SK-N-MC (cell line): ENCODE measurements at regions not wholly inside any gene's neighbourhood (a gene's known extent, or its start where the extent isn't known, plus 50 kb on each side); places are given as distances from the start of the nearest gene placed in this dataset.

Source experiments
- DNase-seq: peaks from one replicate; pipeline ENCODE4 v3.0.0-alpha.2; 2011; ENCODE audit warnings: low read depth, low spot score
- H3K27ac ChIP-seq: fragments of 200-600 bp; sonication (generic); 2 replicates; pipeline ENCODE4 v1.5.1; 2016; ENCODE audit warnings: mixed run types
- H3K36me3 ChIP-seq: fragments of 200-600 bp; sonication (generic); 2 replicates; pipeline ENCODE4 v1.6.1; 2017; ENCODE audit warnings: antibody characterized with exemption, low read length, mixed read lengths; ENCODE audit not compliant: insufficient read depth
- H3K4me3 ChIP-seq: fragments of 200-600 bp; sonication (generic); 2 replicates; pipeline ENCODE4 v1.5.1; 2016
- H3K9ac ChIP-seq: fragments of 200-600 bp; sonication (generic); 2 replicates; pipeline ENCODE4 v1.8.0; 2017; ENCODE audit warnings: mixed run types, mixed read lengths; ENCODE audit not compliant: insufficient read length
- H3K9me3 ChIP-seq: fragments of 200-600 bp; sonication (generic); 2 replicates; pipeline ENCODE4 v1.6.1; 2017; ENCODE audit warnings: low read depth, mild to moderate bottlenecking, antibody characterized with exemption, low read length, moderate library complexity, mixed read lengths
- EZH2 ChIP-seq: fragments of 200-600 bp; sonication (generic); IDR thresholded peaks from one replicate; pipeline ENCODE4 v1.6.1; 2017; ENCODE audit warnings: antibody characterized with exemption
- FOXP2 ChIP-seq: optimal IDR thresholded peaks from 2 replicates; pipeline ENCODE3; 2011; ENCODE audit warnings: mild to moderate bottlenecking, moderate library complexity; ENCODE audit not compliant: insufficient read depth; ENCODE audit errors: extremely low read length, control extremely low read depth
- POLR2AphosphoS5 ChIP-seq: IDR thresholded peaks from 2 replicates; pipeline ENCODE4 v1.6.1; 2012; ENCODE audit warnings: mild to moderate bottlenecking, low read depth, low read length, borderline replicate concordance

- DNase-seq, result no peak
- Histone ChIP-seq H3K4me3 (no peak overlapping the region), H3K9me3 (no peaks in the 10 kb centered on the region), H3K9ac (no peak overlapping the region), H3K27ac (0 out of 2 replicates have a peak overlapping the region, but pooled peaks have one; percentile 1), H3K36me3 (no peaks in the 10 kb centered on the region)
- TF ChIP-seq EZH2, result no peak
- no peak for TF ChIP-seq POLR2AphosphoS5
- TF ChIP-seq FOXP2, result no peak
Observed at GRCh38 chr2:196370381-196370780, 199.0 kb upstream of the STK17B start.

GRCh38 chr2:196372276-196372809, 201.0 kb upstream of the STK17B start:
- no peak for TF ChIP-seq POLR2AphosphoS5
- TF ChIP-seq EZH2, result no peak
- TF ChIP-seq FOXP2, result no peak
- H3K36me3 ChIP-seq, result no peaks in the 10 kb centered on the region
- no peak for DNase-seq
- no peaks in the 10 kb centered on the region for H3K9me3 ChIP-seq
- H3K9ac ChIP-seq, result peak overlapping the region; percentile 21
- H3K4me3 ChIP-seq, result peak overlapping the region; percentile 23; the same call in 1 of the 2 replicates
- H3K27ac ChIP-seq, result no peak overlapping the region

DNA sequence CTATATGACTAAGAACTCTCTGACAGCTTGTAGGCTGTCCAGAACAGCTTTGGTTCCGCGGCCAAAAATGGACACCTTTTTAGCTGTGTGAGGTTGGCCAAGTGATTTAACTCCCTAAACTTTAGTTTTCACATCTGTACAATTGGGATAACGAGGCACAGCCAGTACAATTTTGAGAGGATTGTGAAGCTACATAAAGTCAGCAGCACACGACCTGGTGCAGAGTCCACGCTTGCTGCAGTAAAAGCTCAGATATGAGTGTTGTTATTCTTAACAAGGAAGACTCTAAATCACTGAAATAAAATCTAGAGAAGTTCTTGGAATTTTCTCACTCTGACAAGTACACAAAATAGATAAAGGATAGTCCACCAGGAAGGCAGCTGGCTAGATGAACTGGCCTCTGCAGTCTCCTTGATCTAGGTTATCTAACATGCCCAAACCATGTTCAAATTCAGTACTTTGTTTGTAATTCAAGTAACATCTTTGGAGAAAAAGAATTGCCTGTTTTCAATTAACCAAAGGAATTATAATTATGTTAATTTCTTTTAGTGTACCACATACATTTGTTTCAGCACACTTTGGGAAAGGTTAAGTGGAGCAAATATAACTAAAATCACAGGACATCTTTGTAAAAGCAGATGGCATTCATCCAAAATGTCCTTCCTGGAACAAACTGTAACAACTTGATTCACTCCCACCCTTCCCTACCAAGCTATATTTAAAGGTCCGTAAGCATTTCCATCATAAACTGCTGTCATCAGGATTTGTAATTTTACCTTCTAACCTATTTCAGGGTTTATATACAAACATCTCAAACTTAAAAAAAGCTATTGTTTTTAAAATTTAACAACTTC, 201.7 kb upstream of the STK17B start:
- no peak for DNase-seq
- Histone ChIP-seq H3K9ac (peak overlapping the region; percentile 21), H3K27ac (no peak overlapping the region), H3K9me3 (no peaks in the 10 kb centered on the region), H3K4me3 (peak overlapping the region; percentile 23; the same call in 1 of the 2 replicates), H3K36me3 (no peaks in the 10 kb centered on the region)
- TF ChIP-seq FOXP2, result no peak
- TF ChIP-seq POLR2AphosphoS5, result no peak
- no peak for TF ChIP-seq EZH2

DNA sequence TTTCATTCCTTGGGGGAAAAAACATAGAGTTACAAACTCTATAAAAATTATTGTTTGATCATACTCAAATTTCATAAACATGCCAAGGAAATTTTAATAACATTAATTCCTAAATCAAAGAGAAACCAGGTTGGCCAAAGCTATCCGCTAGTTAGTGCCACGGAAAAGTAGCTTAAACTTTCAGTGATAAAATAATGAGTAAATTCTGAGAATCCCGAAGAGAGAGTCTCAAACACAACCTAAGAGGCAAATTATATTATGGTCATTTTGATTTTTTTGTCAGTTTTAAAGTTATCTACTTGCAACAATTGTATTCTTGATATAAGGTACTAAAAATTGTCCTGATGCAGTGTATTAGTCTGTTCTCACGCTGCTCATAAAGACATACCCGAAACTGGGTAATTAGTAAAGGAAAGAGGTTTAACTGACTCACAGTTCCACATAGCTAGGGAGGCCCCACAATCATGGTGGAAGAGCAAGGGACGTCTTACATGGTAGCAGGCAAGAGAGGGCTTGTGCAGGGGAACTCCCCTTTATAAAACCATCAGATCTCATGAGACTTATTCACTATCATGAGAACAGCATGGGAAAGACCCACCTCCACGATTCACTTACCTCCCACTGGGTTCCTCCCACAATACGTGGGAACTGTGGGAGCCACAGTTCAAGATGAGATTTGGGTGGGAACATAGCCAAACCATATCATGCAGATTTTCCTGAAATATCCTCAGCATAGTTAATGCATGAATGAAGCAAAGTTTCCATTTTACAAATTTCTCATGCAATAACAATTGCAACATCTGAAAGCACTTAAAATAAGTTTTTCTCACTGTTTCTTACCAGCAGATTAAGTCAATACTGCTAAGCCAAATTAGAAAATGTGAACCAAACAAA, 205.9 kb upstream of the STK17B start:
- Histone ChIP-seq H3K9ac (no peak overlapping the region), H3K4me3 (peak overlapping the region; percentile 17; the same call in 1 of the 2 replicates), H3K36me3 (no peaks in the 10 kb centered on the region), H3K9me3 (no peaks in the 10 kb centered on the region), H3K27ac (peak overlapping the region; percentile 85)
- no peak for TF ChIP-seq EZH2
- no peak for TF ChIP-seq FOXP2
- no peak for TF ChIP-seq POLR2AphosphoS5
- no peak for DNase-seq

DNA sequence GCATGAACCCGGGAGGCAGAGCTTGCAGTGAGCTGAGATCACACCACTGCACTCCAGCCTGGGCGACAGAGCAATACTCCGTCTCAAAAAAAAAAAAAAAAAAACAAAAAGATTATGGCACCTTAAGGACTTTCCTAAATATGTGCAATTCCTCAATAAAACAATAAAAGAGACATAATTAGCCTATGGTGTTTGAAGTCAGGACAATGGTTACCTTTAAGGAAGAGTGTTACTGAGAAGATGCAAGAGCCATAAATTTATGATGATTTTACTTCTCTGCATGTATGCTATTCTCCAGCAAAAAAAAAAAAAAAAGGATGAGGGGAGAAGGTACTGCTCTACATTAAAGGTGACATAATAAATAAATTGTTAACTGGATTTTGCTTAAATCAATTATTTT, 208.2 kb upstream of the STK17B start:
- TF ChIP-seq POLR2AphosphoS5 (no peak), FOXP2 (no peak), EZH2 (no peak)
- no peaks in the 10 kb centered on the region for H3K9me3 ChIP-seq
- H3K27ac ChIP-seq, result no peak overlapping the region
- DNase-seq, result no peak
- H3K36me3 ChIP-seq, result no peaks in the 10 kb centered on the region
- H3K9ac ChIP-seq, result no peak overlapping the region
- H3K4me3 ChIP-seq, result no peak overlapping the region

- DNase-seq, result no peak
- TF ChIP-seq POLR2AphosphoS5 (no peak), EZH2 (no peak), FOXP2 (no peak)
- Histone ChIP-seq H3K27ac (no peak overlapping the region), H3K9me3 (no peaks in the 10 kb centered on the region), H3K4me3 (no peak overlapping the region), H3K9ac (no peak overlapping the region), H3K36me3 (no peaks in the 10 kb centered on the region)
Observed at GRCh38 chr2:196380098-196380497, 208.7 kb upstream of the STK17B start.

GRCh38 chr2:196380575-196380974, 209.2 kb upstream of the STK17B start:
- Histone ChIP-seq H3K27ac (no peak overlapping the region), H3K9ac (no peak overlapping the region), H3K9me3 (no peaks in the 10 kb centered on the region), H3K4me3 (no peak overlapping the region), H3K36me3 (no peaks in the 10 kb centered on the region)
- no peak for DNase-seq
- TF ChIP-seq FOXP2 (no peak), EZH2 (no peak), POLR2AphosphoS5 (no peak)

GRCh38 chr2:196381464-196381863, 210.1 kb upstream of the STK17B start:
- Histone ChIP-seq H3K27ac (no peak overlapping the region), H3K9me3 (no peaks in the 10 kb centered on the region), H3K9ac (no peak overlapping the region), H3K4me3 (no peak overlapping the region), H3K36me3 (no peaks in the 10 kb centered on the region)
- no peak for DNase-seq
- TF ChIP-seq POLR2AphosphoS5 (no peak), EZH2 (no peak), FOXP2 (no peak)

DNA sequence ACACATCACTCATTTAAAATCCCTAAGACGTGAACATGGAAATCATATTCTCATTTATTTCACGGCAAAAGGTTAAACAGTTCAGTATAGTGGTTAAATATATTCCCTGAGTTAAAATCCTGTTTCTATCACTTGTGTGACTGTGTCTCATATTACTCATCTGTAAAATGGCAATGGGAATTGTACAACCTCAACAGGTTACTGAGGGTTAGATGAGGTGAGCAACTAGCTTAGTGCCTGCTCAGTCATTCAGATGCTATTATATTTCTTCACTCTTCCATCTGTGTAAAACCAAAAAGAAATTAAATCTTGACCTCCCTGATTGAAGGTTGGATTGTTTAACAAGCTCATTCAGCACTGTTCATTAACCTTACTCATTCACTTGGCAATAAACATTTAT, 212.4 kb upstream of the STK17B start:
- H3K4me3 ChIP-seq, result no peak overlapping the region
- TF ChIP-seq FOXP2, result no peak
- no peak for TF ChIP-seq EZH2
- no peak for TF ChIP-seq POLR2AphosphoS5
- no peaks in the 10 kb centered on the region for H3K9me3 ChIP-seq
- no peak for DNase-seq
- H3K9ac ChIP-seq, result no peak overlapping the region
- no peak overlapping the region for H3K27ac ChIP-seq
- H3K36me3 ChIP-seq, result no peaks in the 10 kb centered on the region
